C4-2B (cell line): ENCODE measurements at regions not wholly inside any gene's neighbourhood (a gene's known extent, or its start where the extent isn't known, plus 50 kb on each side); places are given as distances from the start of the nearest gene placed in this dataset.
"Not testable (repeated sequence)": the region's sequence is repeated elsewhere in the genome, so short reads cannot be mapped to it uniquely, and the experiment has no call there.

Source experiments
- H3K27ac ChIP-seq: fragments of 450-650 bp; 2 replicates; pipeline ENCODE4 v1.5.1; 2017
- CTCF ChIP-seq: fragments of 450-650 bp; conservative IDR thresholded peaks from 2 replicates; pipeline ENCODE4 v1.5.1; 2017; ENCODE audit warnings: mild to moderate bottlenecking
- ZFX ChIP-seq: fragments of 450-650 bp; IDR thresholded peaks from 2 replicates; pipeline ENCODE4 v1.6.1; 2017

GRCh38 chr15:19899021-19899824 is 642.4 kb downstream of the GOLGA6L6 start:
- TF ChIP-seq ZFX: no peak
- TF ChIP-seq CTCF: no peak
- no peak overlapping the region for H3K27ac ChIP-seq

GRCh38 chr15:19888811-19889210 is 652.8 kb downstream of the GOLGA6L6 start:
- H3K27ac ChIP-seq: not testable (repeated sequence)

GRCh38 chr15:19844061-19844460 is 697.5 kb downstream of the GOLGA6L6 start:
- not testable (repeated sequence) for H3K27ac ChIP-seq

More at GRCh38 chr15:19888811-19889210, 652.8 kb downstream of the GOLGA6L6 start:
- peak; percentile 50 for TF ChIP-seq CTCF
